Left ventricle myocardium inferior (tissue), 1 donor: ENCODE measurements at regions not wholly inside any gene's neighbourhood (a gene's known extent, or its start where the extent isn't known, plus 50 kb on each side); places are given as distances from the start of the nearest gene placed in this dataset.

ENCODE experiments used
- DNase-seq: peaks from one replicate; pipeline ENCODE4 v3.0.0-alpha.2; 2020
- H3K27ac ChIP-seq: fragments of 200-600 bp; replicated peaks from 2 replicates; pipeline ENCODE4 v1.8.0; 2021
- H3K27me3 ChIP-seq: fragments of 200-600 bp; 2 replicates; pipeline ENCODE4 v1.8.0; 2021; ENCODE audit warnings: low read depth
- H3K36me3 ChIP-seq: fragments of 200-600 bp; 2 replicates; pipeline ENCODE4 v1.8.0; 2021
- H3K4me1 ChIP-seq: fragments of 200-600 bp; 2 replicates; pipeline ENCODE4 v1.8.0; 2021
- H3K4me3 ChIP-seq: fragments of 200-600 bp; 2 replicates; pipeline ENCODE4 v1.8.0; 2021; ENCODE audit warnings: mild to moderate bottlenecking, moderate library complexity
- H3K9me3 ChIP-seq: fragments of 200-600 bp; replicated peaks from 2 replicates; pipeline ENCODE4 v1.8.0; 2021
- intact Hi-C: fragments of 100-400 bp; cut with micrococcal nuclease; formaldehyde crosslinking; loops from one replicate; pipeline ENCODE4 v1.11.0; 2022
- TF ChIP-seq, protein P1 (sequence below): fragments of 200-600 bp; IDR thresholded peaks from 2 replicates; pipeline ENCODE4 v1.8.0; 2021; ENCODE audit warnings: antibody characterized with exemption, mild to moderate bottlenecking, borderline replicate concordance
- donor health status: DM: no; HTN: yes; CAD: no; lungs with severe emphysema.

DNA sequence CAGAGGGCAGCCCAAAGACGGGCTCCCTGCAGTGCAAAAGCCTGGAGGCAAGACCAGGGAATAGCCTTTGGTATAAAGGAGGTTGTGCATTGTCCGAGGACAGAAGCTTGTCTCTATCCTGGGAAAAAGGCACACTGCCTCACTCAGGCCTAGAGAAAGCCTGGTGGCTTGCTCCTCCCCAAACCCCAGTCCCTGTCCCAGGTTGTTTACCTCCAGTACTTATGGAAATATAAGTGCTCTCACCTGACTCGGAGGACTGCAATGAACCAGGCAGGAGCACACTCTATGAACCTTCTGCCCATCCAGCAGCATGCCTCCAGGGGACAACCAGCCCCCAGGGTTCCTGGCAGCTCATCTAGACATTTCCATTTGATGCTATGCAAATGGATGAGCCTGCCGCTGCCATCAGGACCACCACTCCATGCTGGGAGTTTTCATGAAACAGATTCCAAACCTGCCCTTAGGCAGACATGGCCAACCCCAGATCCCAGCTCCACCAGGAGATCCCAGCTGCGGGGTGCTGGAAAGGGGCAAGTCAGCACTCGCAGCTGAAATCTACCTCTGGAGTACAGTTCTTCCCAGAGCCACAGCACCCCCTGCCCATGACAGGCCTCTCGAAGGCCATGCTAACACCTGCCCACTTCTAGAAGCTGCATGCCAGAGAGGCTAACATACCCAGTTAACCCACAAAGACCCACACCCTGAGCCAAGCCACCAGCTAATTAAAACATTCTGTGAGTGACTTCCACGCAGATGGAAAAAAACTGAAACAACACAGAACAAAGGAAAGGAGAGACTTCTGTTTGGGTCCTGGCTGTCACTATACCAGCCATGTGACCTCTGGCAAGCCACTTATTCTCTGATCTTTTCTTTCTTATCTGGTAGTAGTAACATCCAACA is 101.7 kb downstream of the TTC32 start:
- no peak for DNase-seq
- H3K4me3 ChIP-seq, result no peak overlapping the region
- H3K36me3 ChIP-seq, result no peaks in the 10 kb centered on the region
- no peaks in the 10 kb centered on the region for H3K9me3 ChIP-seq
- intact Hi-C loops, result no loop called here
- TF ChIP-seq, protein P1, sequence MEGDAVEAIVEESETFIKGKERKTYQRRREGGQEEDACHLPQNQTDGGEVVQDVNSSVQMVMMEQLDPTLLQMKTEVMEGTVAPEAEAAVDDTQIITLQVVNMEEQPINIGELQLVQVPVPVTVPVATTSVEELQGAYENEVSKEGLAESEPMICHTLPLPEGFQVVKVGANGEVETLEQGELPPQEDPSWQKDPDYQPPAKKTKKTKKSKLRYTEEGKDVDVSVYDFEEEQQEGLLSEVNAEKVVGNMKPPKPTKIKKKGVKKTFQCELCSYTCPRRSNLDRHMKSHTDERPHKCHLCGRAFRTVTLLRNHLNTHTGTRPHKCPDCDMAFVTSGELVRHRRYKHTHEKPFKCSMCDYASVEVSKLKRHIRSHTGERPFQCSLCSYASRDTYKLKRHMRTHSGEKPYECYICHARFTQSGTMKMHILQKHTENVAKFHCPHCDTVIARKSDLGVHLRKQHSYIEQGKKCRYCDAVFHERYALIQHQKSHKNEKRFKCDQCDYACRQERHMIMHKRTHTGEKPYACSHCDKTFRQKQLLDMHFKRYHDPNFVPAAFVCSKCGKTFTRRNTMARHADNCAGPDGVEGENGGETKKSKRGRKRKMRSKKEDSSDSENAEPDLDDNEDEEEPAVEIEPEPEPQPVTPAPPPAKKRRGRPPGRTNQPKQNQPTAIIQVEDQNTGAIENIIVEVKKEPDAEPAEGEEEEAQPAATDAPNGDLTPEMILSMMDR, result no peak
- H3K27me3 ChIP-seq, result no peaks in the 10 kb centered on the region
- peaks cover 25% of the 10 kb centered on the region for H3K4me1 ChIP-seq
- H3K27ac ChIP-seq, result peak overlapping the region; percentile 70

DNA sequence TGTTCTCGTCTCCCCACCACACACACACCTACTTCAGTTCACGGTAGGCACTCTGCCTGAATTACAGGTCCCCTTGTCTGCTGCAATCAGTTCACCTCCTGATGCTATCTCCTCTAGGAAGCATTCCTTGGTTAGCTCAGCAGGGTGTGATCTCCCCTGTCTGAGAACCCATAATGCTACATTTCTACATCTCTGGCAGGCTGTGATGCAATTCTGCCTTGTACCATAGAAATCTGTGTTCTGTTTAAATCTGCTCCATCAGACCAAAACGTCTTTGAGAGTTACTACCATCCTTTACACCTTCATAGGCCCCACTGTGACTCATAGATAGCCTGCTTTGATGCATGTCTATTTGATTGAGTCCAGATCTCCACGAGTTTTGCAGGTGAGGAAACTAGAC is 103.9 kb downstream of the TTC32 start:
- Histone ChIP-seq H3K4me1 (peaks cover 30% of the 10 kb centered on the region), H3K36me3 (no peaks in the 10 kb centered on the region), H3K27ac (no peak overlapping the region), H3K27me3 (no peaks in the 10 kb centered on the region), H3K9me3 (no peaks in the 10 kb centered on the region), H3K4me3 (no peak overlapping the region)
- intact Hi-C loops, result no loop called here
- no peak for DNase-seq
- TF ChIP-seq, protein P1, result no peak

DNA sequence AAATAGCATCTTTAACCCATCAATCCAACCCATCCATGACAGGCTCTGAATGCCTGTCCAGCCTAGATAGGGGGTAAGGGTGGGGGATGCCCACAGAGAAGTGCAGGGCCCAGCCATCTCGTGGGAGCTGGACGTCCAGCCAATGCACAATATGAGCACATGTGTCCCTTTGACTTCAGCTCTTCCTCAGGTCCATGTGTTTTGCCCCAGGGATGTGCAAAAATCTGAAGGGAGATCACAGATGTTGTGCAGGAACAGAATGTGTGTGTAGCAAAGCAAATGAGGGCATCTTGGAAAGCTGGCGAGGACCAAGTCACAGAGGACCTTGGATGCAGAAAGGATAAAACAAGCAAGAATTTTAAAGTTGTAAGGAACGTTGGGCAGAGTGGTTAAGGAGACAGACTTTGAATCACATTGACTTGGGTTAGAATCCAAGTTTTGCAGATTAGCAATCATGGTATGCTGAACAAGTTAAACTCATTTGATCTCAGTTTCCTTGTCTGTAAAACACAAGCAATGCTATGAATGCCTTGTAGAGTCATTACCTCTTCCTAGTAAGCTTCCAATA is 104.5 kb downstream of the TTC32 start:
- H3K27ac ChIP-seq, result no peak overlapping the region
- no peaks in the 10 kb centered on the region for H3K27me3 ChIP-seq
- TF ChIP-seq, protein P1, result no peak
- H3K9me3 ChIP-seq, result no peaks in the 10 kb centered on the region
- no peak for DNase-seq
- intact Hi-C loops, result no loop called here
- H3K36me3 ChIP-seq, result no peaks in the 10 kb centered on the region
- peaks cover 25% of the 10 kb centered on the region for H3K4me1 ChIP-seq
- H3K4me3 ChIP-seq, result no peak overlapping the region

DNA sequence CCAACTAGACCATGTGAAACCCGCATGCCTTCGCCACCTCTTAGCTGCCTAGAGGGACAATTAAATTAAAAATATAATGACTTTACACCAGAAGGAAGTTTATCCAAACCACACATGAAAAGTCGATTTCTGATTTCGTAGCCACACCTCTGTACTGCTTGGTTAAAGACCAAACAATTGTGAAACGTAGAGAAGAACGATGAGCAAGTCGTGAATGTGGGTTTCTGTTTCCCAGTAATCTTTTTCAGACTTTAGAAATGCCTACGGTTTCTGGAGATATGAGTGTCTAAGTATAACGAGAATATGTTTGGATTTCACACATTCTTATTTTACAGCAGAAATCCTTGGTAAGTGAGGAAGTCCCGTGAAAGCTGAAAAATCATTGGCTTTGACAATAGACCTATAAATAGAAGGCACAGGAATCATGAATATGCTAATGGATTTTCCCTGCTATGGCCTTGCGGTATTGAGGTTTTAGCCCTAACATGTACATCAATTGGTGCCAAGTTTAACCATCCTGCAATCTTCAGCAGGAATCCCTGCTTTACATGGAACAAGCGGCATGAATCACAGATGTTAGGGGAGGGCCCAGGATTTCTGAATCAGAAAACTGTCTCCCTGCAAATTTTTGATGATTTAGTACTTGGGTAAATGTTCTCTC is 105.6 kb downstream of the TTC32 start:
- TF ChIP-seq, protein P1, result no peak
- Histone ChIP-seq H3K4me1 (peaks cover 15% of the 10 kb centered on the region), H3K36me3 (no peaks in the 10 kb centered on the region), H3K27ac (no peak overlapping the region), H3K9me3 (no peaks in the 10 kb centered on the region), H3K4me3 (no peak overlapping the region), H3K27me3 (no peaks in the 10 kb centered on the region)
- DNase-seq, result no peak
- intact Hi-C loops, result no loop called here

DNA sequence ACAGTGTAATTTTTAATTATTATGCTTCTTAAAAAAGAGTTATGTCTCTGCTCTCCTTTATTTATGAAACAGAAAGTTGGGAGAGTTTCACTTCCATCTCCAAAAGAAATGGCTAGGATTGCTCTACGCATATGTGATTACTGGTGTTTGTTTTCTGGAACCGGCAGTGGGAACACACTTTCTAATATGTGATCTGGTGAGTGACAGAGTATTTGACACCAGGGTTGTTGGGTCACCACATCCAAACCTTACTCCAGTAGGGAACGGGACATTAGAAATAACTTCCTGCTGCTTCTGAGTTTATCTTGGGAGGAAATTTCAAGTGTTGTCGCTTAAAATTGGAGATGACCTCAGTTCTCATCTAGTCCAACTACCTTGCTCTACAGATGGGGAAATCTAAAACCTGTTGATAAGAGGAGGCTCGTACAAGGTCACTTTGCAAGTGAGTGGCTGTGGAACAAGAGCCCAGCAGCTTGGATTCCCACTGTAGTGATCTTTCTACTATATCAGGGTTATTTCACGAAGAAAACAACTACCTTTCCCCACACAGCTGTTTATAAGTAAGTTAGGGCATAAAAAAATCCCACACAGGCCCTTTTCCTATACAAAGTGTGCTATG is 108.5 kb downstream of the TTC32 start:
- DNase-seq, result no peak
- peak overlapping the region; percentile 10 for H3K27ac ChIP-seq
- intact Hi-C loops, result no loop called here

More for the DNA sequence above, 108.5 kb downstream of the TTC32 start:
- no peaks in the 10 kb centered on the region for H3K36me3 ChIP-seq
- TF ChIP-seq, protein P1, result no peak
- H3K9me3 ChIP-seq, result no peaks in the 10 kb centered on the region
- peaks cover 5% of the 10 kb centered on the region for H3K4me1 ChIP-seq
- H3K27me3 ChIP-seq, result no peaks in the 10 kb centered on the region
- no peak overlapping the region for H3K4me3 ChIP-seq
